ENCODE measurements at regions not wholly inside any gene's neighbourhood (a gene's known extent, or its start where the extent isn't known, plus 50 kb on each side); places are given as distances from the start of the nearest gene placed in this dataset.
"Not testable (repeated sequence)": the region's sequence is repeated elsewhere in the genome, so short reads cannot be mapped to it uniquely, and the experiment has no call there.

GRCh38 chr3:27616031-27616430 is 106.1 kb downstream of the EOMES start:
- H3K27me3 ChIP-seq (ENCODE audit: control insufficient read depth, insufficient read depth, low read length), result no peaks in the 10 kb centered on the region
- peaks cover 5% of the 10 kb centered on the region for H3K27me3 Mint-ChIP-seq
- ATAC-seq (ENCODE audit: low read depth in 2 of 2) (no peak), DNase-seq (no peak)
- no peak overlapping the region for H3K27ac ChIP-seq (ENCODE audit: insufficient read depth, low read length, poor library complexity, severe bottlenecking)
- no peak overlapping the region for H3K27ac Mint-ChIP-seq
- peaks cover 0 to 18% (median 2%) of the 10 kb centered on the region in 7 donors for H3K9me3 Mint-ChIP-seq
- no peaks in the 10 kb centered on the region for H3K4me1 Mint-ChIP-seq
- no peak overlapping the region for H3K4me3 ChIP-seq (ENCODE audit: low read depth, low read length)
- H3K4me1 ChIP-seq (ENCODE audit: control insufficient read depth, insufficient read depth, low read length, poor library complexity, severe bottlenecking), result no peaks in the 10 kb centered on the region
- H3K36me3 ChIP-seq (ENCODE audit: control insufficient read depth, insufficient read depth, low read length), result no peaks in the 10 kb centered on the region
- H3K9me3 ChIP-seq (ENCODE audit: control insufficient read depth in 2 of 2, low read length in 2 of 2), result peaks cover 4 to 7% of the 10 kb centered on the region in 2 experiments
- H3K4me3 Mint-ChIP-seq, result no peak overlapping the region
- peaks cover 4% of the 10 kb centered on the region for H3K36me3 Mint-ChIP-seq

- Mint-ChIP-seq H3K4me1 (no peaks in the 10 kb centered on the region), H3K9me3 (peaks cover 0 to 18% (median 2%) of the 10 kb centered on the region in 7 donors), H3K4me3 (no peak overlapping the region), H3K27ac (no peak overlapping the region), H3K36me3 (peaks cover 4% of the 10 kb centered on the region), H3K27me3 (peaks cover 5% of the 10 kb centered on the region)
- Histone ChIP-seq H3K9me3 (ENCODE audit: control insufficient read depth in 2 of 2, low read length in 2 of 2) (peaks cover 4 to 7% of the 10 kb centered on the region in 2 experiments), H3K4me3 (ENCODE audit: low read depth, low read length) (no peak overlapping the region), H3K27me3 (ENCODE audit: control insufficient read depth, insufficient read depth, low read length) (no peaks in the 10 kb centered on the region), H3K36me3 (ENCODE audit: control insufficient read depth, insufficient read depth, low read length) (no peaks in the 10 kb centered on the region), H3K4me1 (ENCODE audit: control insufficient read depth, insufficient read depth, low read length, poor library complexity, severe bottlenecking) (no peaks in the 10 kb centered on the region), H3K27ac (ENCODE audit: insufficient read depth, low read length, poor library complexity, severe bottlenecking) (no peak overlapping the region)
- ATAC-seq (ENCODE audit: low read depth in 2 of 2) (no peak), DNase-seq (no peak)
Observed at GRCh38 chr3:27615555-27615954, 106.6 kb downstream of the EOMES start.

- Mint-ChIP-seq H3K27me3 (peaks cover 5% of the 10 kb centered on the region), H3K4me1 (no peaks in the 10 kb centered on the region), H3K27ac (peak overlapping the region in 1 of 3 donors; percentile 20), H3K9me3 (peaks cover 0 to 18% (median 2%) of the 10 kb centered on the region in 7 donors), H3K36me3 (peaks cover 4% of the 10 kb centered on the region), H3K4me3 (no peak overlapping the region)
- DNase-seq (no peak), ATAC-seq (ENCODE audit: low read depth in 2 of 2) (no peak)
- H3K27me3 ChIP-seq (ENCODE audit: control insufficient read depth, insufficient read depth, low read length), result no peaks in the 10 kb centered on the region
- peaks cover 4 to 7% of the 10 kb centered on the region in 2 experiments for H3K9me3 ChIP-seq (ENCODE audit: control insufficient read depth in 2 of 2, low read length in 2 of 2)
- H3K4me1 ChIP-seq (ENCODE audit: control insufficient read depth, insufficient read depth, low read length, poor library complexity, severe bottlenecking), result no peaks in the 10 kb centered on the region
- H3K36me3 ChIP-seq (ENCODE audit: control insufficient read depth, insufficient read depth, low read length), result no peaks in the 10 kb centered on the region
- no peak overlapping the region for H3K27ac ChIP-seq (ENCODE audit: insufficient read depth, low read length, poor library complexity, severe bottlenecking)
- no peak overlapping the region for H3K4me3 ChIP-seq (ENCODE audit: low read depth, low read length)
Observed at GRCh38 chr3:27614592-27614991, 107.5 kb downstream of the EOMES start.

GRCh38 chr3:27613846-27614500 is 108.2 kb downstream of the EOMES start:
- Histone ChIP-seq H3K27ac (ENCODE audit: insufficient read depth, low read length, poor library complexity, severe bottlenecking) (no peak overlapping the region), H3K36me3 (ENCODE audit: control insufficient read depth, insufficient read depth, low read length) (no peaks in the 10 kb centered on the region), H3K9me3 (ENCODE audit: control insufficient read depth in 2 of 2, low read length in 2 of 2) (peaks cover 4 to 7% of the 10 kb centered on the region in 2 experiments), H3K4me1 (ENCODE audit: control insufficient read depth, insufficient read depth, low read length, poor library complexity, severe bottlenecking) (no peaks in the 10 kb centered on the region), H3K4me3 (ENCODE audit: low read depth, low read length) (no peak overlapping the region), H3K27me3 (ENCODE audit: control insufficient read depth, insufficient read depth, low read length) (no peaks in the 10 kb centered on the region)
- Mint-ChIP-seq H3K27me3 (peaks cover 5% of the 10 kb centered on the region), H3K36me3 (peaks cover 4% of the 10 kb centered on the region), H3K27ac (no peak overlapping the region), H3K4me3 (no peak overlapping the region), H3K4me1 (no peaks in the 10 kb centered on the region), H3K9me3 (peaks cover 0 to 18% (median 2%) of the 10 kb centered on the region in 7 donors)
- DNase-seq, result no peak
- no peak for ATAC-seq (ENCODE audit: low read depth in 2 of 2)

GRCh38 chr3:27610800-27611525 is 111.2 kb downstream of the EOMES start:
- Histone ChIP-seq H3K27me3 (ENCODE audit: control insufficient read depth, insufficient read depth, low read length) (no peaks in the 10 kb centered on the region), H3K27ac (ENCODE audit: insufficient read depth, low read length, poor library complexity, severe bottlenecking) (no peak overlapping the region), H3K9me3 (ENCODE audit: control insufficient read depth in 2 of 2, low read length in 2 of 2) (peaks cover 4 to 7% of the 10 kb centered on the region in 2 experiments), H3K36me3 (ENCODE audit: control insufficient read depth, insufficient read depth, low read length) (no peaks in the 10 kb centered on the region), H3K4me3 (ENCODE audit: low read depth, low read length) (no peak overlapping the region), H3K4me1 (ENCODE audit: control insufficient read depth, insufficient read depth, low read length, poor library complexity, severe bottlenecking) (no peaks in the 10 kb centered on the region)
- Mint-ChIP-seq H3K4me3 (no peak overlapping the region), H3K36me3 (peaks cover 4% of the 10 kb centered on the region), H3K27ac (no peak overlapping the region), H3K9me3 (peaks cover 0 to 18% (median 2%) of the 10 kb centered on the region in 7 donors), H3K27me3 (peaks cover 5% of the 10 kb centered on the region), H3K4me1 (no peaks in the 10 kb centered on the region)
- no peak for ATAC-seq (ENCODE audit: low read depth in 2 of 2)
- no peak for DNase-seq

GRCh38 chr3:27607370-27607769 is 114.8 kb downstream of the EOMES start:
- H3K4me3 ChIP-seq (ENCODE audit: low read depth, low read length), result no peak overlapping the region
- no peak for ATAC-seq (ENCODE audit: low read depth in 2 of 2)
- Mint-ChIP-seq H3K36me3 (peaks cover under 1% of the 10 kb centered on the region), H3K9me3 (peaks cover 0 to 1% (median 0%) of the 10 kb centered on the region in 7 donors), H3K4me1 (no peaks in the 10 kb centered on the region), H3K27me3 (peaks cover 5% of the 10 kb centered on the region), H3K4me3 (no peak overlapping the region), H3K27ac (no peak overlapping the region)
- DNase-seq, result no peak
- H3K27ac ChIP-seq (ENCODE audit: insufficient read depth, low read length, poor library complexity, severe bottlenecking), result no peak overlapping the region
- H3K4me1 ChIP-seq (ENCODE audit: control insufficient read depth, insufficient read depth, low read length, poor library complexity, severe bottlenecking), result no peaks in the 10 kb centered on the region
- H3K27me3 ChIP-seq (ENCODE audit: control insufficient read depth, insufficient read depth, low read length), result no peaks in the 10 kb centered on the region
- no peaks in the 10 kb centered on the region for H3K9me3 ChIP-seq (ENCODE audit: control insufficient read depth in 2 of 2, low read length in 2 of 2)
- H3K36me3 ChIP-seq (ENCODE audit: control insufficient read depth, insufficient read depth, low read length), result no peaks in the 10 kb centered on the region

- peak overlapping the region in 1 of 3 donors; percentile 60 for H3K27ac Mint-ChIP-seq
- peaks cover 4% of the 10 kb centered on the region for H3K36me3 Mint-ChIP-seq
- no peaks in the 10 kb centered on the region for H3K27me3 Mint-ChIP-seq
- DNase-seq, result no peak
- Histone ChIP-seq H3K36me3 (ENCODE audit: control insufficient read depth, insufficient read depth, low read length) (no peaks in the 10 kb centered on the region), H3K4me1 (ENCODE audit: control insufficient read depth, insufficient read depth, low read length, poor library complexity, severe bottlenecking) (no peaks in the 10 kb centered on the region), H3K9me3 (ENCODE audit: control insufficient read depth in 2 of 2, low read length in 2 of 2) (no peaks in the 10 kb centered on the region), H3K4me3 (ENCODE audit: low read depth, low read length) (no peak overlapping the region), H3K27ac (ENCODE audit: insufficient read depth, low read length, poor library complexity, severe bottlenecking) (no peak overlapping the region), H3K27me3 (ENCODE audit: control insufficient read depth, insufficient read depth, low read length) (no peaks in the 10 kb centered on the region)
- no peak overlapping the region for H3K4me3 Mint-ChIP-seq
- ATAC-seq (ENCODE audit: low read depth in 2 of 2), result no peak
- H3K4me1 Mint-ChIP-seq, result no peaks in the 10 kb centered on the region
- peaks cover 0 to 4% (median 0%) of the 10 kb centered on the region in 7 donors for H3K9me3 Mint-ChIP-seq
Observed at GRCh38 chr3:27606537-27606936, 115.6 kb downstream of the EOMES start.

GRCh38 chr3:27601311-27601710 is 117.1 kb upstream of the SLC4A7 start:
- not testable (repeated sequence) for H3K36me3 ChIP-seq (ENCODE audit: control insufficient read depth, insufficient read depth, low read length); H3K4me1 Mint-ChIP-seq; H3K4me3 ChIP-seq (ENCODE audit: low read depth, low read length); H3K27ac ChIP-seq (ENCODE audit: insufficient read depth, low read length, poor library complexity, severe bottlenecking); ATAC-seq (ENCODE audit: low read depth in 2 of 2); H3K27me3 Mint-ChIP-seq; H3K27ac Mint-ChIP-seq; H3K4me1 ChIP-seq (ENCODE audit: control insufficient read depth, insufficient read depth, low read length, poor library complexity, severe bottlenecking); H3K9me3 ChIP-seq (ENCODE audit: control insufficient read depth in 2 of 2, low read length in 2 of 2); H3K27me3 ChIP-seq (ENCODE audit: control insufficient read depth, insufficient read depth, low read length); H3K4me3 Mint-ChIP-seq; H3K36me3 Mint-ChIP-seq; DNase-seq; H3K9me3 Mint-ChIP-seq

Measured in CD4-positive, CD25-positive, alpha-beta regulatory T cell (primary cell).